GM19324 (cell line): ENCODE measurements at regions not wholly inside any gene's neighbourhood (a gene's known extent, or its start where the extent isn't known, plus 50 kb on each side); places are given as distances from the start of the nearest gene placed in this dataset.
"Not testable (repeated sequence)": the region's sequence is repeated elsewhere in the genome, so short reads cannot be mapped to it uniquely, and the experiment has no call there.

Experiments used
- ATAC-seq: cut with Tn5 transposase; IDR thresholded peaks from one replicate; pipeline ENCODE4 v1.9.1; 2021; ENCODE audit warnings: mild to moderate bottlenecking, moderate library complexity; ENCODE audit not compliant: unreplicated experiment, low FRiP score

DNA sequence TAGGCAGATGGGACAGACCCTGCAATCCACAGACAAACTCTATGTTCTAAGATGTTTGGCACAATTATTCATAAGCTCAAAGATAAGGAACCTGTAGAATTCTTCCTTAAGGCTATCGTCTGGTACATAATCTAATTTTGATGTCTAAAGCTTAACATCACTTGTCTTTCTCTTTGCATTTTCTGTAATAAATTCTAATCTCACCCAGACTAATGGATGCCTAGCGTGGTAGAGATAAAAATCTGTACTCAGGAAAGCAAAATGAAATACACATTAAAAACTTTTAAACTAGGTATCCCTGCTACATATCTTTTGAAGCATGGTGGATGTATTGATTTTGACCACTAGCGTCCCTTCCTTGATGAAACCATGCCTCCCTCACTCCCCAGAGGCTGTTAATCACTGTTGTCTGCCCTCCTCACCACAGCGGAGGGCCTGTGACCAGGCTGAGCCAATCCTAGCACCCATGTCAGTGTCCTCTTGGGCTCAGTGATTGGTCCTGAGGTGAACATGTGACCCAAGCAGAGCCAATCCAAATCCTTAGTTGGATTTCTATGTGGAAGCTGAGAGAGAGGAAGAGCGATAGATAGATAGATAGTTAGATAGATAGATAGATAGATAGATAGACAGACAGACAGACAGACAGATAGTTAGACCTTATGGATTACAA is 82.2 kb upstream of the GRK3 start:
- ATAC-seq = no peak

DNA sequence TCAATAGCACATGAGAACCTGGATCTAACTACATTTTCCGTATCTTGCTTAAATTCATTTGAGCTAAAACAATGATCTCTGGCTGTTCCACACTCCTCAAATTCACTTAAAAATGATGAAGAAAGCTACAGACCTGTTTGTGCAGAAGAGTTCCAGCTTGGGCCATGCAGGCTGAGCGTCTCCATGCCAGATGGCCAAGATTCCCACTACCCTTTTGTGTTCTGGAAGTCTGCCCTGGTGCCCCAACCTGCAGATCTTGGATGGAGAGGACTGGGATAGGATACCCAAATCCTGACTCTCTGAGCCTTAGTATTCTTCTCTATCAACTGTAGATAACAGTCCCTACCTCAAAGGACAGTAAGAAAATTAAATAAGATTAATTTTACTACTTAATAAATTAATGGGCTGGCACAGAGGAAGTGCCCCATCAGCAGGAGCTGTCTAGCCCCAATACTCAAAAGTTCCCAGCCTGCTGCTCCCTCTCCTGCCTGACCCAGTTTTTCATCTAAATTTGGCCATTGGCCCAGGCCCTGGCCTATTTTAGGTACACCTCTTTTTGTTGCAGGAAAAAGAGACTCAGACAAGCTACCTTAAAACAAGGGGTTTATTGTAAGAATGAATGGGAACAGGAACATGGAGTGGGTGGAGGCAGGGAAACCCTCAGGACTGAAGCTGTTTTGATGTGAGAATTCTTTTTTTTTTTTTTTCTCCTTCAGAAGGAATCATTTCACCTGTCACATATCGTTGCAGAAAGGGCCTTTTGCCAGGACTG is 81.4 kb upstream of the GRK3 start:
- ATAC-seq = no peak

DNA sequence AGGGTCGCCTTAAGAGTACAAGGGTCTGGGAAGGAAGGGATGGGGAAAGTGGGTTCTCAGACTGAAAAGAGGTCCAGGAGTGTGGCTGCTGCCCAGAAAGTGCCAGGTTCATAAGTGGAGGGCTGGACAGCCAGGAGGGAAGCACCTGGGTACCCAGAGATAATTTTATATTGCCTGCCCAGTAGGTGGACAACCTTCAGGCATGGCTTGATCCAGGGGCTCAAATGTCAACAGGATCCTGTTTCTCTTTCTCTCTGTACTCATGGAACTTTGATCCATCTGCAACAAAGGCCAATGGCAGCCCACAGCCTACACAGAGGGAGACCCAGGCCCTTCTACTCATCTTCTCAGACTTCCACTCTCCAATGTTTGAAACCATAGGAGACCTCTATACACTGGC is 80.5 kb upstream of the GRK3 start:
- no peak for ATAC-seq

DNA sequence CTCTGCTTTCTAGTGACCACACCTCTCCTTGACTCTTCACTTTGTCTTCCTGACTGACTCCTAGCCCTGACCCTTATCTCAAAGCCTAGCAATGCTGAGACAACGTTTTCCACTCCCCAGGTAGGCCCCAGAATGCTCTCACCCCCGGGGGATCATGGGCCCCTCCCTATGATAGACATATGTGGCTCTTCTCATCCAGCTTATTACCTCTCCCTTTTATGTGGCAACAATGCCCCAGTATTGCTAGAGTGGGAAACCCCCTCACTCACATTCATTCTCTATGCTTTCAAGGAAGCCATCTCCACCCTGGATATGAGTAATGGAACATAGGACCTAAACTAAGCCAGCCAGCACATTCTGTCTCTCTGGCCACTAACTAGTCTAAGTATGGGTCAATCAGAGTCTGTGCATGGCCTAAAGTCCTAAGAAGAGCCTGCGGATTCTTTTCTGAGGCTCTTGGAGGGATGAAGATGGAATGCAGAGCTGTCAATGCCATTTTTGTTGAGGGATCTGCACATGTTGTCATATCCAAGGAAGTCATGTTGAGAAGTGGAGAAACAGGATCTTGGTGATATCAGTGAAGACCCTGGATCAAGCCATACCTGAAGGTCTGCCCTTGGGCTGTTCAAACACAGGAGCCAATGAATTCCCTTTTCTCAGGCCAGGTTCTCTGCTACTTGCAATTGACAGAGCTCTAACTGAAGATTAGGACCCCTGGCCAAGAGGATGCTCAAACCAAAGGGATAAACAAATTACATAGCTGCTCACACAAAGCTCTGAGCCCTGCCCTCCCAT is 79.8 kb upstream of the GRK3 start:
- ATAC-seq = no peak

DNA sequence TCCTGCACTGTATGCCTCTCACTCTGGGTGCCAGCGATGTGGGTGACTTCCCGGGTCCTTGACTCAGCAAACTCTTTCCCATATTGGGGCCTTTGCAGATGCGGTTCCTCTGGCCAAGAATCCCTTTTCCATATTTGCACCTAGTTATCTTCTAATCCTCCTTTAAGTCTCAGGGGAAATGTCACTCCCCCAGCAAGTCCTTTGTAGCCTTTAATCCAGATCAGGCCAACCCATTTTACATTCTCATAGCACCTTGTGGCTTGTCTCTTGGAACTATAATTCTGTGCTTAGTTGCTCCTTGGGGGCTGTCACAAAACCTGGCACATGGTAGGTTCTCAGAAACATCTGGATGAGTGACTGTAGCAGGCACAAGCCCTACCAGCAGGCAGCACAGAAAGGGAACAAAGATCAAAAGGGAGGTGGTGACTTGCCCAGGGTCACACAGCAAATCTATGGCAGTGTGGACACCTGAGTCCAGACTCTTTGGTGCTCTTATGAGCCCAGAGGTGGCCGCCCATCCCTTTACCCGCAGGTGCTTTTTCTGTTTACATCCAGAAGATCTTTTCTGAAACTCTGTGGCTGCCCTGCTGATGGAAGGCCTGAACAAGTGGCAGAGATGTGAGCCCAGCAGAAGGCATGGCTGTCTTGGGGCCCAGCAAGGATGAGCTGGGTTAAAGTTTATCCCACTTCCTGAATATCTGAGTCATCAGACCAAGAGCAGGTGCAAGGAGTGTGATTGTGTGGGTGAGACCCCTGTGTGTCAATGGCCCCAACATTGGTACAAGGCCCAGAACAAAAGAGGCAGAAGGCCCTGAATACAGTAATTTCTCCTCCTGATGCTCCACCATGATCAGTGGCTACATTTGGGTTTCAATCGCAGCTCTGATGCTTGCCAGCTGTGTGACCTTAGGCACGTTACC is 78.6 kb upstream of the GRK3 start:
- ATAC-seq = no peak

DNA sequence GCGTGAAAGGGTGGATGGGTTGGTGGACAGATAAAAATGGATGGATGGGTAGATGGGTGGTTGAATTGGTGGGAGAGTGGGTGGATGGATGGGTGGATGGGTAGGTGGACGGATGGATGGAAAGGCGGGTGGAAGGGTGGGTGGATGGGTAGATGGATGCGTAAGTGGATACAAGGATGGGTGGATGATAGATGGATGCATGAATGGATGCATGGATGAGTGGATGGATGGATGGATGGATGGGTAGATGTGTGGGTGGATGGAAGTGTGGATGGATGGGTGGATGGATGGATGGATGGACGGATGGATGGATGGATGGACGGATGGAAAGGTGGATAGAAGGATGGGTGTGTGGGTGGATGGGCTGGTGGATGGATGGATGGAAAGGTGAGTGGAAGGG is 77.0 kb upstream of the GRK3 start:
- no peak for ATAC-seq

DNA sequence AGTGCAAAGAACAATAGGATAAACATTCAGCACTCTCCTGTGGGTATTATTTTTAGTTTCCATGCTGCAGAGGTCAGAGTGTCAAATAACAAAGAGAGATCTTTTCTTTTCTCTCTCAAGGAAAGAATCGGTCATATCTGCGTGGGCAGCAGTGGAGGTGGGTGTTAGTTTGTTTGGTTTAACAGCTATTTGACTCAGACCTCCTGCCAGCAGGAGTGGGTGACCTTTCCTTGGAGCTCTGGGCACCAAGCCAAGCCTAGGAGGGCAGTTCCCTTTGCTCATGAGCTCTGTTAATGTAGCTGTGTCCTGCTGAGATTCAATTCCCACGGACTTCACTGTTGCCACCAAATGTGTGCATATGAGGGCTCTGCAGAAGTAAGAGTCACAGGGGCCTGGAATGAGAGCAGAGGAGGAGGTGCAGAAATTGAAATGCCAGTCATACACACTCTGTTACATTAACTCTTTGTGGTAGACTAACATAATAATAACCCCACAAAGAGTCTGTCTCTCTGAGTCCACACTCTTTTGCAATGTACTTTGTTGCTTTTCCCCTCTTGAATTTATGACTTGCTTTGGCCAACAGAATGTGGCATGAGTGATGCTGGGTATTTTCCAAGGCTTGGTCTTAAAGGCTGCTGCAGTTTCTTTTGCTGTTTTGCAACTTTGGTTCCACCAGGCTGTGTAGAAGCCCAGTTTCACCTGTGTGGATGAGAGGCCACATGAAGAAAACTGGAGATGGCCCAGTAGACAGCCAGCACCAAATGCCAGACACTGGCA is 76.0 kb upstream of the GRK3 start:
- ATAC-seq = no peak

DNA sequence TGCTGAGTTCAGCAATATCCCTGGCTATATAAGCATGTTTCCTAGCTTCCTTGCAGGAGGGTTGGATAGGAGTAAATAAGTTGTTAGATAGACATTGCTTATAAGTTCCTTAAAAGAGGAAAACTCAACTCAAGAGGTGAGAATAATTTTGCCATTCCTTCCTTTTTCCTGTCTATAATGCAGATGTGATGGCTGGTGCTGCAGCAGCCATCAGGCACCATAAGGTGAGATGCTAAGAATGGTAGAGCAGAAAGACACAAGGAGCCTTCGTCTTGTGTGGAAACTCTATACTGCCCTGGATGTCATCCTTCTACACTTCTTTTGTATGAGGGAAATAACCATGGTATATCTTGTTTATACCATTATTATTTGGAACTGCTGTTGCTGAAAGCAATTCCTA is 74.5 kb upstream of the GRK3 start:
- ATAC-seq = no peak

DNA sequence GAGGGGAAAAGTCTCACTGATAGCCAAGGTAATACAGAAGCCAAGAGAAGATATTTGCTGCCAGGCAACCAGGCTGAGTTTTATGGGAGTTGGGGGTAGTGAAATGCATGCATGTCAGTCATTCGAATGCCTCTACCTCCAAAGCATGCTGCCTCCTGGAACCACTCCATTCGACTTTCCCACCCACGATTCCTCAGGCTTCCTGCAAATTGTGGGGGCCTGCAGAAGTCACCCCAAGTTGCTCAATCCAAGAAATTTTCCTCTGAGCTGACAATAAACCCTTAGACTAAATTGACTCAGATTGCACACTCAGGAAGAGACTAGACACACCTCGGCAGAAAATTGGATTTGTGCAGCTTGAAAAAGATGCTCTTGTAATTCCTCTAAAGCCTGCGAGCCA is 73.6 kb upstream of the GRK3 start:
- no peak for ATAC-seq

DNA sequence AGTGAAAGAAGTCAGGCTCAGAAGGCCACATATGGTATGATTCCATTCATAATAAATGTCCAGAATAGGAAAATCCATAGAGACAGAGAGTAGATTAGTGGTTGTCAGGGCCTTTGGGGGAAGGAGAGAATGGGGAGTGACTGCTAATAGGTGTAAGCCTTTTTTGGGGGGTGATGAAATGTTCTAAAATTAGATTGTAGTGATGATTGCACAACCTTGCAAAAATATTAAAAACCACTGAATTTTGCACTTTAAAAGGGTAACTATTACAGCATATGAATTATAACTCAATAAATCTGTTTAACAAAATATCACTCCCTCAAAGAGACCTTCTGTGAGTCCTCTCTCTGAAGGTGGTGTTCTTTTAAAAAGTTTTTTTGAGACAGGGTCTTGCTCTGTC is 72.3 kb upstream of the GRK3 start:
- no peak for ATAC-seq

DNA sequence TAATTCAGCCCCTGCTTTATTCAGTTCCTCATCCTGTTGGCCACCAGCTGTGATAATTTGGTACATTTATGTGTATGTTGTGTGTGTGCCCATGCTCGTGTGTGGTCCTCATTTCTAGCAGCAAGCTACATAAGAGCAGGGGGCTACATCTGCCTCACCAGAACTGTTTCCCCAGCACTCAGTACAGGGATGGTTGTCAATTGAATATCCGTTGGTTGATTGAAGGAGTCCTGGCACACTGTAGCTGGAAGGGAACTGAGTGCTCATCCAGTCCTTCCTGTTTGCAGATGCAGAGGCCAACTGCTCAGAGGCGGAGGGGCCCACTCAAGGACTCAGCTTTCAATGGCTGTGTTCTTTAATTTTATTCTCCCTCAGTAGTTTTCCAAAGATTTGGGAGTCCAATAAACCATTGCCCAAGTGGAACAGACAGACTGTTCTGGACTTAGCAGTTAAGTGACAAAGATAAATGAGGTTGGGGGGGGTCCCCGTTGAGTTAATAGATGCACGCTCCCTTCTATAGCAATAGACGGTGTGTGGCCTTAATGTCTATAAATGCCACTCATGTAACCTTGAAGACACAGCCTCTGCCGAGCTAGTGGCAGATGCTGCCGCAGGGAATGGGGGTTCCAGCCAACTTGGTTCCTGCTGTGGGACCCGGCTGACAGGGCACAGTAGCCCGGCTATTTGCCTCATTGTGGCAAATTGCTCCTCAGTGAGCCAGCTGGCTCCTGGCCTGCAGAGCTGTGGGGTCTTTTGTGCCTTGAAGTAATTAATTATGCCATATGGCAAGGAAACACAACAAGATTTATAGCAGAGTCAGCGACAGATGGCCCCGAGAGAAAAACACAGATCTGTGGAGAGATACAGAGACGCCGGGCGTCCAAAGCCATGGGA is 71.4 kb upstream of the GRK3 start:
- ATAC-seq = no peak

DNA sequence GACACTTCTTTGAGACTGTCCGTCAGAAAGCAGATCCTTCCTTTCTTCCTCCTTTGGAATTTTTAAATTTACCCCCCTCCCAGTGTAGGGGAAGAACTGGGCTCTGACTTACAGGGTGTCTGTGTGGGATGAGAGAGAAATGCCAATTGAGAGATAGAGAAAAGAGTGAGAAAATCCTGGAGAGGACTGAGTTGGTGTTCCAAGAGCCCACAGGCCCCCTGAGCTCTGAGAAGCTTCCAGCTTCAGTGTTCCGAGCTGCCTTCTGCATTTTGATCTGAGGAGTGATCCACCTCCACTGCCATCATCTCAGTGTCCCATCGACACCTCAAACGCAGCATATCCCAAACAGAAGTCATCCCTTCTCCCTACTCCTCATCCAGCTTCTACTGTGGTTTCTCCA is 70.7 kb upstream of the GRK3 start:
- no peak for ATAC-seq

DNA sequence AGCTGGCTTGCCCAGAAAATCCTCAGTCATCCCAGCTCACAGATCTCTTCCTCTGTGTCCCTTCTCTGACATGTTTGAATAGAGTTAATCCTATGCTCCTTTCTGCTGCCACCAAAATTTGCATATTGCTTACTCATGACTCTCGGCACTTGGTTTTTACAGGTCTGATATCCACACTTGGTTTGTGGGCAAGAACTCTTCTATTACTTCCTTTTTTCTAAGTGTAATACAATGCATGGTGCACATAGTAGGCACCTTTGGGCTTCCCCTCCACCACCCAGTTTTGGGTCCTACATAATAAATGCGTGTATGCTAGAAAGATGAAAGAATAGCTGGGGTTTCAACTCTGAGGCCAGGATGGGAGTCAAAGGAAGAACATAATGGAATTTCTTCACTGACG is 69.7 kb upstream of the GRK3 start:
- ATAC-seq = no peak

DNA sequence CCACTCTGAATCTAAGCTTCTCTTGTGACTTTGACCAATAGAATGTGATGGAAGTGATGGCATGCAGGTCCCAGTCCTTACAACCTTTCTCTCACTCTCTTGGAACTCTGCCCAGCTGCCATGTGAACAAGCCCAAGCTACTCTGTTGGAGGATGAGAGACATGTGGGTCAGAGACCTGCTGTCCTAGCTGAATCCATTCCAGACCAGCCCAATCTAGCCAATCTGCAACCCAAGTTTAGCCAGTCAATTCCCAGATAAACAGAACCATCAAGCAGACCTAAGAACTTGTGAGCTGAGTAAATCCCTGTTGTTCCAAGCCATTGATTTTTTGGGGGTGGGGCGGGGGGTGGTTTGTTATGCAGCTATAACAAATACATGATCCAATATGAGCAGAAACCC is 69.2 kb upstream of the GRK3 start:
- ATAC-seq = no peak

DNA sequence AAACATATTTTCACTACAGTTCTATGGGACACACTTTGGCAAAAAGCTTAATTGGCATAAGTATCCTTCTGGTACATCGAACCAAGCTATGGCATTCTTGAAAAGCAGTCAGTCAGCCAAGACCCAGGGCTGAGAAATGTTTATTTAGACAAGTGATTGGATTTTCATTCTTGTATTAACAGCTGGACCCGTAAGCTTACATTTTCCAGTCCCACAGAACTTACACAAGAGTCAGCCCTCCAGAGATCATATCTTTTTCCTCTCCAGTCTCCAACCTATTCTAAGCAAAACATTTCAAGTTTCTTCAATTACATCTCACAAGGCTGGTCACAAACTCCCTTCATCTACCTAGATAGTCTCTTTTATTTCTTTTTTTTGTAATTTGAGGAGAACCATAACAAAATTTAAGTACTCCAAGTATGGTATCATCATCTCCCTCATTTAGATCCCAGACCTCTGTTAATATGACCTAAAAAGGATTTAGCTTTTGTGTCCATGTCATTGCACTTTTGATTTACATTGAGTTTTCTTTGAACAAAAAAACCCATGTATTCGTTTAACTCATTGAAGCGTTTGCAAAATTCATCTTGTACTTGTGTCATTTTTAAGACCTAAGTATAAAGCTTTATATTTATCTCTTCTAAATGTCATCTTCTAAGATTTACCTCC is 67.9 kb upstream of the GRK3 start:
- no peak for ATAC-seq

DNA sequence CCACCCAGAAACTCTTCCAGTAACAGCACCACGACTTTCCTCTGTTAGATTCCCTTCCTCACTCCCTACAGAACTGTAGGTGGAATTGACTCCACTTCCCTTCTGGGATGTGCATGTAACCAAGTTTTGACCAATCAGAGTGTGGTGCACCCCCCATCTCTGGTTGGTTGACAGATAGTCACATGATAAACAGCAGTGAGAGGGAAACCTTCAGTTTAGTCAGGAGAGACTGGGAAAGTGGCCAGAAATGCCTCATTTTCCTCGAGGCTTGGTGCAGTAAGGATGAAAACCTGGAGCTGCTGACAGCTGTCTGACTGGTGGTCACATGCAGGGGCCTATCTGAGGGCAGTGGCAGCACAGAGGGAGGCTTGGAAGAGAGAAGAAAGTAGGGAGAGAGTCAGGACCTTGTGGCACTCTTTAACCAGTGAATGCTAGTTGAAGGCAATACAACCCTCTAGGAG is 67.3 kb upstream of the GRK3 start:
- ATAC-seq = no peak

DNA sequence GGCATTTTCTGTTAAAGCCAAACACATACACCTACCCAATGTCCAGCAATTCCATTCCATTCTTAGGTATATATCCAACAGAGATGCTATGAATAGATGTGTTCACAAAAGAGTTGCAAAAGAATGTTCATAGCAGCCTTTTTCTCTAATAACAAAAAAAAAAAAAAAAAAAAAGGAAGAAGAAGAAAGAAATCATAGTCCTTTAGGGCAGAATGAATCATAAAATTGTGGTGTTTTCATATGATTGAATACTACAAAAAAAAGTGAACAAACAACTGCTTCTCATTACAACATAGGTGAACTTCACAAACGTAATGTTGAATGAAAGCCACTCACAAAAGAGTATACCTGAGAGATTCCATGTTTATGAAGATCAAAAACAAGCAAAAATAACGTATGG is 66.8 kb upstream of the GRK3 start:
- ATAC-seq = no peak

DNA sequence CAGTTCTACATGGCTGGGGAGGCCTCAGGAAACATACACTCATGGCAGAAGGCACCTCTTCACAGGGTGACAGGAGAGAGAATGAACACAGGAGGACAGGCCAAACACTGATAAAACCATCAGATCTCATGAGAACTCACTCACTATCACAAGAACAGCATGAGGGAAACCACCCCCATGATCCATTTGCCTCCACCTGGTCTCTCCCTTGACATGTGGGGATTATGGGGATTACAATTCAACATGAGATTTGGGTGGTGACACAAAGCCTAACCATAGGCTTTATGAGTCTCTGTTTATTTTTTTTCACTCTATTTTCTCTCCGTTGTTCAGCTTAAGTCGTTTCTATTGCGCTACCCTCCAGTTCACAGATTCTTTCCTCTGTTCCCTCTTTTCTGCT is 63.8 kb upstream of the GRK3 start:
- ATAC-seq = not testable (repeated sequence)
